ENCODE measurements at regions not wholly inside any gene's neighbourhood (a gene's known extent, or its start where the extent isn't known, plus 50 kb on each side); places are given as distances from the start of the nearest gene placed in this dataset.

DNA sequence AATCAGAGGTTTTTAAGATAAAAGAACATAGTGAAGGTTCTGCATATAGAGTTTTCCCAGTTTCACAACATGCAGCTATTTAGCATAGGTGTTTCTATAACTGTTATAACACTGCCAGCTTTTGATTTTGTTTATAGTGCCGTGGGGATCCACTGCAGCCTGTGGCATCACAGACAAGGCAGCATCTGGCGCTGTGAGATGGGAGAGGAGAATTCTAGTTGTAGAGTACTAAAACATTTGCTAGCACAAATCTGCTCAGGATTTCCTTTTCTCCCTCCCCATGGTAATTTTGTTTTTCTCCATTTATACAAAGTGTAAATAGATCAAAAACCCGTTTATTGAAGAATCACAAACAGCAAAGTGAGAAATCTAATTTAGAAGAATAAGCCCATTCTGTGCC lies 482.8 kb upstream of the NCAM2 start:
- TF ChIP-seq, protein P1, sequence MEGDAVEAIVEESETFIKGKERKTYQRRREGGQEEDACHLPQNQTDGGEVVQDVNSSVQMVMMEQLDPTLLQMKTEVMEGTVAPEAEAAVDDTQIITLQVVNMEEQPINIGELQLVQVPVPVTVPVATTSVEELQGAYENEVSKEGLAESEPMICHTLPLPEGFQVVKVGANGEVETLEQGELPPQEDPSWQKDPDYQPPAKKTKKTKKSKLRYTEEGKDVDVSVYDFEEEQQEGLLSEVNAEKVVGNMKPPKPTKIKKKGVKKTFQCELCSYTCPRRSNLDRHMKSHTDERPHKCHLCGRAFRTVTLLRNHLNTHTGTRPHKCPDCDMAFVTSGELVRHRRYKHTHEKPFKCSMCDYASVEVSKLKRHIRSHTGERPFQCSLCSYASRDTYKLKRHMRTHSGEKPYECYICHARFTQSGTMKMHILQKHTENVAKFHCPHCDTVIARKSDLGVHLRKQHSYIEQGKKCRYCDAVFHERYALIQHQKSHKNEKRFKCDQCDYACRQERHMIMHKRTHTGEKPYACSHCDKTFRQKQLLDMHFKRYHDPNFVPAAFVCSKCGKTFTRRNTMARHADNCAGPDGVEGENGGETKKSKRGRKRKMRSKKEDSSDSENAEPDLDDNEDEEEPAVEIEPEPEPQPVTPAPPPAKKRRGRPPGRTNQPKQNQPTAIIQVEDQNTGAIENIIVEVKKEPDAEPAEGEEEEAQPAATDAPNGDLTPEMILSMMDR (IDR thresholded peaks at IDR 0.05), result no peak
- TF ChIP-seq POLR2A (IDR thresholded peaks at IDR 0.05), result no peak

All from gastroesophageal sphincter (tissue), 3 donors.